Astrocyte (in vitro differentiated cells and primary cell): ENCODE measurements at regions not wholly inside any gene's neighbourhood (a gene's known extent, or its start where the extent isn't known, plus 50 kb on each side); places are given as distances from the start of the nearest gene placed in this dataset.

Experiments
- DNase-seq: peaks from one replicate; pipeline ENCODE4 v3.0.0-alpha.2; 2010; ENCODE audit warnings: low read depth
- FAIRE-seq: peaks from 2 replicates; lab custom pipeline; 2011; peaks lifted over from hg19 to GRCh38; lab: Jason Lieb, UNC
- H2AFZ ChIP-seq: 2 replicates; pipeline ENCODE4 v1.6.0; 2012; ENCODE audit warnings: low read depth, low read length, inconsistent platforms
- H3K27ac ChIP-seq: 2 replicates; pipeline ENCODE4 v1.5.1; 2011; ENCODE audit warnings: low read depth, low read length, inconsistent platforms
- H3K27me3 ChIP-seq: 2 replicates; pipeline ENCODE4 v1.6.0; 2011; ENCODE audit warnings: low read length, inconsistent platforms; ENCODE audit not compliant: insufficient read depth
- H3K36me3 ChIP-seq: 2 replicates; pipeline ENCODE4 v1.5.1; 2011; ENCODE audit warnings: low read length, inconsistent platforms; ENCODE audit not compliant: insufficient read depth
- H3K4me1 ChIP-seq: 2 replicates; pipeline ENCODE4 v1.5.1; 2011; ENCODE audit warnings: low read length, inconsistent platforms; ENCODE audit not compliant: insufficient read depth
- H3K4me2 ChIP-seq: 2 replicates; pipeline ENCODE4 v1.6.0; 2012; ENCODE audit warnings: low read length, inconsistent platforms
- H3K4me3 ChIP-seq: 2 replicates; pipeline ENCODE4 v1.5.1; 2011; ENCODE audit warnings: low read depth, mild to moderate bottlenecking, low read length, inconsistent platforms; ENCODE audit not compliant: insufficient read depth
- H3K79me2 ChIP-seq: 2 replicates; pipeline ENCODE4 v1.6.0; 2012; ENCODE audit warnings: mild to moderate bottlenecking, low read length, inconsistent platforms; ENCODE audit not compliant: insufficient read depth
- H3K9ac ChIP-seq: 2 replicates; pipeline ENCODE4 v1.6.0; 2012; ENCODE audit warnings: mild to moderate bottlenecking, low read length, inconsistent platforms
- H3K9me3 ChIP-seq: 2 replicates; pipeline ENCODE4 v1.5.1; 2012; ENCODE audit warnings: low read depth, mild to moderate bottlenecking, low read length, inconsistent platforms; ENCODE audit not compliant: insufficient read depth
- H4K20me1 ChIP-seq: 2 replicates; pipeline ENCODE4 v1.6.0; 2012; ENCODE audit warnings: low read length, inconsistent platforms; ENCODE audit not compliant: insufficient read depth
- H3K27ac Mint-ChIP-seq: one replicate; pipeline ENCODE4 v1.8.0; 2021; ENCODE audit warnings: mild to moderate bottlenecking, mixed read lengths; ENCODE audit not compliant: unreplicated experiment
- H3K27me3 Mint-ChIP-seq: one replicate; pipeline ENCODE4 v1.8.0; 2021; ENCODE audit warnings: low read depth, mixed read lengths; ENCODE audit not compliant: unreplicated experiment
- H3K36me3 Mint-ChIP-seq: one replicate; pipeline ENCODE4 v1.8.0; 2021; ENCODE audit warnings: low read depth, mixed read lengths; ENCODE audit not compliant: unreplicated experiment
- H3K4me1 Mint-ChIP-seq: one replicate; pipeline ENCODE4 v1.8.0; 2021; ENCODE audit warnings: low read depth, mixed read lengths; ENCODE audit not compliant: unreplicated experiment
- H3K4me3 Mint-ChIP-seq: one replicate; pipeline ENCODE4 v1.8.0; 2021; ENCODE audit warnings: mild to moderate bottlenecking, moderate library complexity, mixed read lengths; ENCODE audit not compliant: unreplicated experiment
- H3K9me3 Mint-ChIP-seq: one replicate; pipeline ENCODE4 v1.8.0; 2021; ENCODE audit warnings: mild to moderate bottlenecking, mixed read lengths; ENCODE audit not compliant: unreplicated experiment
- EZH2 ChIP-seq: IDR thresholded peaks from 2 replicates; pipeline ENCODE4 v1.6.1; 2012; ENCODE audit warnings: mild to moderate bottlenecking, low read length, inconsistent platforms; ENCODE audit not compliant: insufficient read depth
- TF ChIP-seq, protein P1 (sequence below): IDR thresholded peaks from 2 replicates; pipeline ENCODE4 v1.5.1; 2011; ENCODE audit warnings: low read depth, mild to moderate bottlenecking, inconsistent platforms, low read length, moderate library complexity; ENCODE audit not compliant: insufficient read depth

DNA sequence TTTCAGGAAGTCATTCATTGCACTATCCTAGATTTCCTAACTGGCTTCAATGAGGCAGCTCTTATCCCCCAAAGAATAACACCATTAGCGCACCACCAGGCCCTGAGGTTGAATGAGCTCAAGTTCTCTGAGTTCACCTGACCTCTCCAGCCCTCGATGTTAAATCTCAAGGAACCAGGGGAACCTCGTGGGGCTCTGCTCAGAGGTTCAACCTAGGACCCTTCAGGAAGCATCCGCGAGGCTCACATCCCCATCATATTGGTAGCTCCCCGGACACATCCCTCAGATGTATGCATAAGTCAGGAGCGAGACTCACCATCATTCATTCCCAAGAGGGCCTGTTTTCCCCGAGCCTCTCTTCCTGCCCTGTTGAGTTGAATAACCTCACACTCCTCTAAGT, 145.6 kb upstream of the KLHL29 start:
- Mint-ChIP-seq H3K36me3 (no peaks in the 10 kb centered on the region), H3K4me3 (no peak overlapping the region), H3K4me1 (no peaks in the 10 kb centered on the region), H3K27me3 (peaks cover 34% of the 10 kb centered on the region), H3K9me3 (no peaks in the 10 kb centered on the region), H3K27ac (no peak overlapping the region)
- Histone ChIP-seq H3K9ac (no peak overlapping the region), H3K9me3 (no peaks in the 10 kb centered on the region), H3K27me3 (no peaks in the 10 kb centered on the region), H3K79me2 (no peaks in the 10 kb centered on the region), H3K4me3 (no peak overlapping the region), H3K4me2 (no peak overlapping the region), H2AFZ (no peak overlapping the region), H3K4me1 (no peaks in the 10 kb centered on the region), H3K36me3 (no peaks in the 10 kb centered on the region), H3K27ac (no peak overlapping the region), H4K20me1 (no peaks in the 10 kb centered on the region)
- TF ChIP-seq, protein P1, sequence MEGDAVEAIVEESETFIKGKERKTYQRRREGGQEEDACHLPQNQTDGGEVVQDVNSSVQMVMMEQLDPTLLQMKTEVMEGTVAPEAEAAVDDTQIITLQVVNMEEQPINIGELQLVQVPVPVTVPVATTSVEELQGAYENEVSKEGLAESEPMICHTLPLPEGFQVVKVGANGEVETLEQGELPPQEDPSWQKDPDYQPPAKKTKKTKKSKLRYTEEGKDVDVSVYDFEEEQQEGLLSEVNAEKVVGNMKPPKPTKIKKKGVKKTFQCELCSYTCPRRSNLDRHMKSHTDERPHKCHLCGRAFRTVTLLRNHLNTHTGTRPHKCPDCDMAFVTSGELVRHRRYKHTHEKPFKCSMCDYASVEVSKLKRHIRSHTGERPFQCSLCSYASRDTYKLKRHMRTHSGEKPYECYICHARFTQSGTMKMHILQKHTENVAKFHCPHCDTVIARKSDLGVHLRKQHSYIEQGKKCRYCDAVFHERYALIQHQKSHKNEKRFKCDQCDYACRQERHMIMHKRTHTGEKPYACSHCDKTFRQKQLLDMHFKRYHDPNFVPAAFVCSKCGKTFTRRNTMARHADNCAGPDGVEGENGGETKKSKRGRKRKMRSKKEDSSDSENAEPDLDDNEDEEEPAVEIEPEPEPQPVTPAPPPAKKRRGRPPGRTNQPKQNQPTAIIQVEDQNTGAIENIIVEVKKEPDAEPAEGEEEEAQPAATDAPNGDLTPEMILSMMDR, result no peak
- TF ChIP-seq EZH2, result no peak
- FAIRE-seq (no peak), DNase-seq (no peak)

DNA sequence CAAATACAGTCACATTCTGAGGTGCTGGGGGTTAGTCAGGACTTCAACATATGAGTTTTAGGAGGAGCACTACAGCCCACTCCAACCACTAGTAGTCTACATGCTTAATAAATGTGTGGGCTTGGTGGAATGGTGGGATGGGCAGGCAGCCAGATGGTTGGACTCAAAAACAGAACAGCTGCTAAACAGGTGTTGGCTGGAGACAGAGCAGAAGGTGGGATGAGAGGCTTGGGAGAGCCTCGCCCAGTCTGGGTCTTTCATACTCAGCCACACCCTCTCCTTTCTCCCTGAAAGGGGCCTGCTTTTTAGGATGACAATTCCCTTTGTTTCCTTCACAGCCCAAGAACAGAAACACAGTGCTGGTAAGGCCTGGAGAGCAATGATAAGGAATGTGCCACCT, 143.9 kb upstream of the KLHL29 start:
- DNase-seq, result no peak
- Mint-ChIP-seq H3K4me3 (no peak overlapping the region), H3K27me3 (peaks cover 29% of the 10 kb centered on the region), H3K4me1 (no peaks in the 10 kb centered on the region), H3K36me3 (no peaks in the 10 kb centered on the region), H3K27ac (no peak overlapping the region), H3K9me3 (no peaks in the 10 kb centered on the region)
- Histone ChIP-seq H3K79me2 (no peaks in the 10 kb centered on the region), H2AFZ (no peak overlapping the region), H3K4me2 (no peak overlapping the region), H3K9me3 (no peaks in the 10 kb centered on the region), H3K27ac (no peak overlapping the region), H3K4me3 (no peak overlapping the region), H3K9ac (no peak overlapping the region), H4K20me1 (no peaks in the 10 kb centered on the region), H3K36me3 (no peaks in the 10 kb centered on the region), H3K27me3 (no peaks in the 10 kb centered on the region), H3K4me1 (no peaks in the 10 kb centered on the region)
- no peak for FAIRE-seq
- no peak for TF ChIP-seq EZH2
- TF ChIP-seq, protein P1, result no peak

DNA sequence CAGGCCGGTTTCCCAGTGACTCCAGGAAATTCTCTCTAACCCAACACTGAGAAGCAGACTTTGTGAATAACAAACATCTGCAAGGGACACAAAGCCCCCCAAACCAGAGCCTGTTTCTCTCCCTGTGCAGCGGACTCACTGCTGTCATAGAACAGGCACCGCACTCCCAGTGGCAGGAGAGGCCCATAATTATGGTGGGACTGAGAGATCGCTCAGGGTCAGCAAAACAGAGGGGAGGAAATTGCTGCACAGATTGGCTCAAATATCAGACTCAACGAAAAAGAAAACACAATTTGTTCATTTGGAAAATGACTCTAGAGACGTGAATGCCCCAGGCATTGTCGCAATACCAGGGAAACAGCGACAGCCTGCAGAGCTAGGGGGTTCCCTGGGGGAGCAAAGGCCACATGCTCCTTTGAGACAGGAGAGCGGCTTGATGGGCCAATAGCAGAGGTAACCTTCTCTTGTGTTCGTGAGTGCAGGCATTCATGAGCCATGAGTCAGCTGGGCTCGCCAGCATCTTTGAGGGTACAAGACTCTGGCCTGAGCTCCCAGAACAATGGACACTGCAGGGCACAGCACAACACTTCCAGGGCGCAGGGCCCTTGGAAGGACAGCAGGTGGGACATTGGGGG, 143.3 kb upstream of the KLHL29 start:
- DNase-seq (no peak), FAIRE-seq (no peak)
- Mint-ChIP-seq H3K27me3 (peaks cover 23% of the 10 kb centered on the region), H3K36me3 (no peaks in the 10 kb centered on the region), H3K9me3 (no peaks in the 10 kb centered on the region), H3K27ac (no peak overlapping the region), H3K4me3 (no peak overlapping the region), H3K4me1 (no peaks in the 10 kb centered on the region)
- Histone ChIP-seq H4K20me1 (no peaks in the 10 kb centered on the region), H3K4me1 (no peaks in the 10 kb centered on the region), H3K79me2 (no peaks in the 10 kb centered on the region), H3K36me3 (no peaks in the 10 kb centered on the region), H3K9ac (no peak overlapping the region), H3K27ac (no peak overlapping the region), H2AFZ (no peak overlapping the region), H3K4me3 (no peak overlapping the region), H3K9me3 (no peaks in the 10 kb centered on the region), H3K4me2 (no peak overlapping the region), H3K27me3 (no peaks in the 10 kb centered on the region)
- TF ChIP-seq, protein P1, result no peak
- no peak for TF ChIP-seq EZH2
